HG03457 (cell line): ENCODE measurements at regions not wholly inside any gene's neighbourhood (a gene's known extent, or its start where the extent isn't known, plus 50 kb on each side); places are given as distances from the start of the nearest gene placed in this dataset.

Source experiments
- ATAC-seq: cut with Tn5 transposase; IDR thresholded peaks from one replicate; pipeline ENCODE4 v1.9.1; 2021; ENCODE audit warnings: moderate number of reproducible peaks; ENCODE audit not compliant: unreplicated experiment

DNA sequence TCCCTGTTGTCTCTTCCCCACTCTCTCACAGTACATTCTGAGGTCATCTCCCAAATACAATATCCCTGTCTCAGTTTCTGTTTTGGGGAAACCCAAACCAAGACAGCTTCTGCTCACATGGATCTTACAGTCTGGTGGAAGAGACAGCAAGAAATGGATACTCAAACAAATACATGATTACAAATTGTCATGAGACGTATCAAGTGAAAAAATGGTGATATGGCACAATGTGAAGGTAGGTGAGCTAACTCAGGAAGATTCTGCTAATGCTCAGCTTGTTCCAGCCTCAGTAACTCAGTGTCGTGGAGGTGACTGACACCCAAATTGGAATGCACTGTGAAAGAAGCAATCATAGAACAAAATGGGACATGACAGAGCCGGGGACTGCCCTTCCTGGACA lies 68.3 kb downstream of the CHST1 start:
- no peak for ATAC-seq

DNA sequence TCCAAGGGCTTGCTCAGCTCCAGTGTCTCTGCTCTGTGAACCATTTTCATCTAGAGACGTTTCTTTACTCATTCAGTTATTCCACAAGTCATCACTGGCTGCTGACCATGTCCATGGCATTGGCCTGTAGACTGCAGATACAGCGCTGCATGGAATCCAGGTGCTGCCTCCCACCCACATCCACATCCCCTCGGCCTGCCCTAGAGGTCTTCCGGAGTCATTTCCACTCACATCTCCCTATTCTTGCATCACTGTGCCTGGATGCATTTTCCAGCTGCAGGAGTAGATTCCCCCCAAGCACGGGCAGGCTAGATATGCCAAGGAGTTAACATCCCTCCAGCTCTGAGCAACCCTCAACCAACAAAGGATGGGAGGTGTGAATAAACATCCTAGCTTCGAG lies 68.9 kb downstream of the CHST1 start:
- no peak for ATAC-seq

DNA sequence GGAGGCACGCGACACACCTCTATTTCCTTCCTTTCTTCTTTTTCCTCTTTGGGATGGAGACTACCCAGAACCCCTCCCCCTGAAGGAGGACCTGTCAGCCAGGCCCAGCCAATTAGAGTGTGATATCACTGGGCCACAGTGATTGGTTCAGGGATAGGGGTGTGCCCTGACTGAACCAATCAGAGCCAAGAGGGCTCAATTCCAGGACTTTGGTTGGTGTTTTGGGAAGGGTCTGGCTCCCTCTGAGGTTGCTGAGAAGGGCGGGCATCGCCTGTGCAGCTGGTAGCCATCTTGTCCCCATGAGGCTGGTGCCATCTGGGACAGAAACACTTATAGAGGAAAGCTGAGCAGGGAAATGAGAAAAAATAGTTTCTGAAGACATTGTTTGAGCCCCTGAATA lies 71.4 kb downstream of the CHST1 start:
- ATAC-seq, result no peak

DNA sequence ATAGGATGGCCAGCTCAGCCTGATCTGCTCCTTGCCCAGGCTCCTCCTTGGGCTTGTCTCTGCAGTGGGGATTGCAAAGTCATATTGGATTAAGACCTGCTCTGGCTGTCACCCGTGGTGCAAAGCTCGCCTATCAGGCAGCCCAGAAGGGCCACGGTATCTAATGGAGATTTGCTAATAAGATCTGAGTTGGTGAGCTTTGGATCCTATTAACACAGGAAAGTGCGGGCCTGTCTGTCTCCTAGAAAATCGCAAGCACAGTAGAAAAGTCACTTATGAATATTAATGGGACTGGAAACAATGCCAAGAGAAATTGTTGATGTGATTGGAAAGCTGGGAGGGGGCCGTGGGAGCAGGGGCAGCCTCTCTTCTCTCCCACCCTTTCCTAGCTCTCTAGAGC lies 72.8 kb downstream of the CHST1 start:
- ATAC-seq, result no peak

DNA sequence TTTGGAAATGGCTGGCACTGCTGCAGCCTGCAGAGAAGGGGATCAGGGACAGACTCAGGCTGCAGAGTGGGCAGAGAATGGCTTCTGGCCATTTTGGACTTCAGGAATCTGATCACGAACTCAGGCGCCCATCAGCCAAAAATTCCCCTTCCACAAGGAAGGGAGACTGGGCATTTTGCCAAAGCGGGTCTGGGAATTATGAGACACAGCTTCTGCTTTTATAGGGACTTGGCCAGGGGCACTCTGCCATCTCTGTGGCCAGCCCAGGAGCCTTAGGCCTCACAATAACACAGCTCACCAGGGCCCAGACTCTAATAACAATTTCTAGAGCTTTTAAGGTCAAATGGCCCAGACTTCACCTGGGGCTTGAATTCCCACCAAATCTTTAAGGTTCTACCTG lies 74.7 kb downstream of the CHST1 start:
- ATAC-seq, result no peak

DNA sequence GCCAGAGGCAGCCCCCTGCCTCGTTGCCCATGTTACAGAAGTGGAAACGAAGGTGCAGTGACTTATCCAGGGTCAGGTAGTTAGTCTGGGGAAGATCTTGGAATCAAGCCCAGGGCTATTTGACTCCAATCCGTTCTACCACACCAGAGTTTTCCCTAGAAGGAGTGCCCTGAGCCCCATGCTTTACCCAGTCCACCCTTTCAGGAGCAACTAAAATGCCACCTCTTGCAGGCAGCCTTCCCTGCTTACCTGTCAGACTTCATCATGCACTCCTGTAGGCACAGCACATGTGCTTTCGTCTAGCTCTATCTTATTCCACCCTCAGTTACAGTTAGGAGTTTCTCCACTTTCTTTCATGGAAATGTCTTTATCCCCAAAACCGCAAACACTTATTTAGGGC lies 80.2 kb downstream of the CHST1 start:
- ATAC-seq, result no peak

DNA sequence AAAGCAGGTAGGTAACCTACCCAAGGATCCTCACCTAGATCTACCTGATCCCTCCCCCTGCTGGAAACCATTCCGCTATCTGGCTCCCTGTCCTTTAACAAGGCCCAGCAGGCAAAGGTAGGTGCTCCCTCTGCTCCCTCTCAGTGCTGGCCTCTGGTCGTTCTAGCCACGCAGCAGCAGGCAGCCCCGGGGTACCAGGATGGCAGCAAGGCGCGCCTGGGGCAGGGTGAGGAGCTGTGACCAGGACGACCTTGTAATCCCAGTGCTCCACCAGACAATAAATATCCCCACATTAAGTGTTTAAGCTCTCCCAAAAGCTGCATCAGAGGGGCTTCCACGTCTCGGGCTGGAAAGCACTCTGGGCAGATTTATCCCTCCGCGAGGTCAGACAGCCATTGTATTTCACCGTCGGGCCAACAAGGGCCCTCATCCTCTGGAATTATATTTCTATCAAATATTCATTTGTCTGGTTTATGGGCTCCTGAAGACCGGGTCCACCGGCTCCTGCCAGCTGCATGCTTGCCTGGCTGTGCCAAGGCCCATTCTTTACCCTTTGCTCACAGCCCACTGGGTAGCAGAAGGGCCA lies 81.3 kb downstream of the CHST1 start:
- ATAC-seq, result no peak

DNA sequence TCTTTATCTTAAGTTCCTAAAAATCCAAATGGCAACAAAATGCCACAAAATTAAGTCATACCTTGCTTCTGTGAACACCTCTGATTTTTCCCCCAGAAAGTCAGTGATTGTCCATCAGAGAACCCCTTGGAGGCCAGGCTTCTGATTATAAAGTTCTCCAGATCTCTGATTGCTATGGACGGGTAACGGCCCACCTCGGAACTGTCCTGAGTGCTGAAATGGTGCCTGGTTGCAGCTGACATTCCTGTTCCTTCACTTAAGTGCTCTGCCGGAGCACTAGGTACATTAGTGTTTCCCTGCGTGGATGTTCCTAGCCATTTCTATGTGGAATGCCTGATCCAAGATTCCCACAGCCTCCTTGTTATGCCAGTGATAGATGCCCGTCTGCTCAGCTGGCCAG lies 85.0 kb downstream of the CHST1 start:
- no peak for ATAC-seq

DNA sequence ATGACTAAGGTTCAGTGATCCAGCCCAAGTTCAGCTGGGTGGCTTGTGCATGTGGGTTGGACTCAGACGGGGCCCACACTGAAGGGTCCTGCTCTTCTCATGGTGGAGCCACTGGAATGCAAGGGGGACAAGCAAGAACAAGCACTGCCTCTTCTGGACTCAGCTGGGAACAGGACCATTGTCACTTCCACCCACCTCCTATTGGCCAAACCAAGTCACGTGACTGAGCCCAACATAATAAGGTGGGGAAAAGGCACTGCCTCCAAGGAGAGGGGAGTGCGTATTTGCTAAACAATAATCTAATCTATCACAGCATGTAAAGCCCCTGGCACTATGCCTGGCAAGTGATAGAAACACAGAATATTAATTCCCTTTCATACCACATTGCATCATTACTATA lies 87.1 kb downstream of the CHST1 start:
- ATAC-seq, result no peak

DNA sequence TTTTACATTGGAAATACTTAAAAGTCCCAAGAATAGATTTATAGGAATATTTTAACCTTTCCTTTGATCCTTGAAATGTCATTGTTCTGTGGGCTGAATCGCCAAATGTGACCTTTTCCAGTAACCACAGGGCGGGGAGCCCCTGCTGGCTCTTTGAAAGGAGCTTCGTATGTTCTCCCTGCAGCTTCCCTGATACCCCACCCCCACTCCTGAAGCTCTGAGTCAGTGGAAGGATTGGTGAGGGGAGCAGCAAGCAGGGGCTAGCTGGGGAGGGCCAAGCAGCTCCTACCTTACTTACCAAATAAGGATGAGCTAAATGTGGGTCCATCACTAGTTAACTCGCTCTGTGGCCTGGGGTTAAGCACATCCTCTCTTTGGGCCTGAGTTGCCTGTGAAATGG lies 87.7 kb downstream of the CHST1 start:
- ATAC-seq, result no peak

DNA sequence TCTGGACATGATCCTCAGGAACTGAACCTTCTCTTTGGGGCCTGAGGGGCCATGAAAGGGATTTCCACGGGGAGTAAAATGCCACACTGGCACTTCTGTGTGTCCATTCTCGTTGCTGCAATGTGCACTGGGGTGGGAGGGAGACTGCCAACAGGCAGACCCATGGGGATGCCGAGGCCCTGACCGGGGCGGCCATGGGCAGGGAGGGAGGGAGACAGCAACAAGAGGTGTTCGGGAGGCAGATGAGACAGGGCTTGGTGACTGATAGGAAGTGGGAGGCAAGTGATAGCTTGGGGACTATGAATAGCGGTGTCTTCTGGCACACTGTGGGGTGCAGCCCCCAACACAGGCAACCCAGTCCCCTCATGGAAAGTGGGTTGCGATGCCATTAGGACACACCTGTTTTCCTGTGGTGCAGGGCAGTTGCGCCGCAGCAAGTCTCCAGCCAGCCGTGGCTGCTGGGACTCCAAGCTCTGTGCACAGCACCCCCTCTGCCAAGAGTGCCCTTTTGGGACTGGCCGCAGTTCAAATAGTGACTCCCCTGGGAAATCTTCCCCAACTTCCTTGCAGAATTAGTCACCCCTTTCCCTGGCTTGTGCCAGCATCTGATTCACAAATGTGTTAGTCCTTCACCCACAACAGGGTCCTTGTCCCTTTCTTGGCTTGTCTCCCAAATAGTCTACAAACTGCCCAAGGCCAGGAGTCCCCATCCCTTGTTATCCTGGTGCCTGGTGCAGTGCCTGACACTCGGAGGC lies 88.8 kb downstream of the CHST1 start:
- no peak for ATAC-seq

DNA sequence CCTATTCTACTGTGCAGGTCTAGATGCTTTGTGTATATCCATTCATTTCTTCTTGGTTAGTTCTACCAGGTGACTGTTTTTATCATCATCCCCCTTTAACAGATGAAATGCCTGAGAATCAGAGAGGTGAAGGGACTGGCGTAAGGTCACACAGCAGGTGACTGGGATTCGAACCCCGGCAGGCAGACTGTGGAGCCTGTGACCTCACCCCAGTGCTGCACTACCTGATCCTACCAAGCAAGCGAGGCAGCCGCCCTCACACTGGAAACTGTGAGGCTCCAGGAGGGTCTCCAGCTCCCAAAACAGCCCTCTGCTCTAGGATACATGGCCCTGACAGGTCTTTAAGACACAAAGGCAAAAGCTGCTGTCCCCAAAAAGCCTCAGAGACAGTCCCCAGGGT lies 91.7 kb downstream of the CHST1 start:
- no peak for ATAC-seq

DNA sequence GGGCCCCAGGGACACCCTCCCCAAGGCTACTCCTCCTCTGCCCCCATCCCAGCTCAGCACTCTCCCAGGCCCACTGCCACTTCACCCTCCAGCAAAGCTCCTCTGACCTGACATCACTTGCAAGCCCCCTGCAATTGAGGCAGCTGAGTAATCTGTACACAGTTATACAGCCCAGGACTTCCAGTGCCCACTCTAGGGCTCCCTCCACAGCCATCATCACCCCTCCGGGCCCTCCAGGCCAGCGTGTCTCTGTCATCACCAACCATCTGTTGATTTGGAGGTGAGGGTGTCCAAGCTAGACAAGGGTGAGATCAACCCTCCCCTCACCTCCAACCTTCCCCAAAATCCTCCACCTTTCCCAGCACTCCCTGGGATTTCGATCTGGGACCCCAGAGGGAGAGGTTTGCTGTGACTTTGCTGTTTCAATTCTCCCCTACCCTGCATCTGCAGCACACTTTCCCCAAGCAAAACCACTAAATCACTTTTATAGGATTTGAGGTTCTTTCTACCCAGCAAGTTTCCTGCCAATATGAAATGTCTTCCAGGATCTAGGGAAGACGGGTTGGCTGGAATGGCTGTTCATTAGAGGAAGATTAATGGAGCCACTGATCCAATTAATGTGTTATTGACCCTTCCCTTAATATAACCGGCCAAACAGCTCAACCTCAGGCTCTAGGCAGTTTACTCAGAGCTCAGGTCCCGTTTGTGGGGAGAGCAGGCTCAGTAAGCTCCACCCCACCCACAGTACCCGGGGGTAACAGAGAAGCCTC lies 92.9 kb downstream of the CHST1 start:
- no peak for ATAC-seq

DNA sequence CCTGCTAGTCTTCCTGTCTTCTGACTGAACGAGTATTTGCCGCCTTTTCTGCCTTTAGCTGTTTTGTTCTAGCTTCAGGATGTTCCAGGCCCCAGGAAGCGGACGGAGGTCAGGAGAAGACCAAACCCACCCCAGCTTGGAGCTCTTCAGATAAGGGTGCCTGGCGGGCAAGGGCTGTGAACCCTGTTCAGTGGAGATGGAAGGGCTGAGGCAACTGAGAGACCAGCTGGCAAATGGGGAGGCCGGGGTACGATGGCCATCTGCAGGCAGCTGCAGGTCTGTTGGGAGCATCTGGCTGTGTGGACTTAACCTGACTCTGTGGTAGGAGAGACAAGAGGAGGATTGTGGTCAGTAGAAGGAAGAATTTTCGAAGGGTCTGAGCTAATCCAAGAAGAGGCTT lies 95.6 kb downstream of the CHST1 start:
- ATAC-seq, result no peak

DNA sequence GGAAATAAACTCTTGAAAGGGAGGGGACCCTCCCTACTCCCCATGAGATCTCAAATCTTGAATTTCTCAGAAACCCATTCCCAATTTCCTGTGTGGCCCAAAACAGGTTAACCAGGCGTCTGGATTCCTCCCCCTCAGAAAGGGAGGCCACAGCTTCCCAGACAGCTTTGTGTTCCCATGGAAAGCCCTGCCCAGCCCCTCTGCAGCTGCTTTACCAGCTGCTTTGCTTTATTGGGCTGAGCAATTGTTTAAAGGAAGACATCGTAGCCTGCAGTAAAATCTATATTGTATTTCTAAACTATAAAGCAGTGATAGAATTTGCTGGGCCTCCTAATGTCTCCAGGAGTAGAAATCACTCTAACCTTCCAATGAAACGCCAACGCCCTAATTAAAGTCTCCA lies 97.4 kb downstream of the CHST1 start:
- no peak for ATAC-seq

DNA sequence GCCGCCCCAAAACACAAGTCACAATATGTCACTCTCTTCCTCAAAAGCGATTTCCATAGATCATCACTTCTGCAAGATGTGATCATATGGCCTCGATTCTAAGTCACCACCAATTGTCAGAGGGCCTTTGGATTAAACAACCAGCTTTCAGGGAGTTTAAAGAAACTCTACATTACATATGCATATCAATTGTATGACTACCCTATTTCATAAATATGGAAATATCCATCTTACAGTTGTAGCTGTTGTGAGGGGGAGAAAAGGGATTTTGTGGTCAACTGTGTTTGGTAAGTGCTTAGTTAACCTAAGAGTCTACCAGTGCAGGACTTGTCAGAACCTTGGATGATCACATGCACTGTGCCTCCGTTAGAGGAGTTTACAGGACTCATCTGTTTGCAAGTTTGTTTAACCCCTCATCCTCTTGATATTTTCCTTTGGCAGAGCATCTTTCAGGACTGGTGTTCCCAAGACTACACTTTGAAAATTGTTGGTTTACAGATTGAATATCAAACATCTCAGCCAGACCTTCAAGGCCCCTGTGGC lies 99.9 kb downstream of the CHST1 start:
- no peak for ATAC-seq

DNA sequence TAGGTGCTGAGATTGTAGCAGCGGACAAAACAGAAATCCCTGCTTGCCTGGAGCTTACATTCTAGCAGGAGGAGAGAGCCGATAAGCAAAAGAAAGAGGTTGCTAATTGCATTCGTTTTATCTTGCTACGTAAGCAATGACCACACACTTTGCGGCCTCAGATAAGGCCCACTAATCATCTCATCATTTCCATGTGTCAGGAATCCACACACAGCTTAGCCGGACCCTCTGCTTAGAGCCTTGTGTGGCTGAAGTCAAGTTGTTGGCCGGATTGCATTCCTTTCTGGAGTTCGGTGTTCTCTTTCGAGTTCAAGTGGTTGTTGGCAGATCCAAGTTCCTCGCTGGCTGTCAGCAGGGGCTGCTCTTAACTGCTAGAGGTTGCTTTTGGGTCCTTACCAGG lies 101.6 kb downstream of the CHST1 start:
- no peak for ATAC-seq

DNA sequence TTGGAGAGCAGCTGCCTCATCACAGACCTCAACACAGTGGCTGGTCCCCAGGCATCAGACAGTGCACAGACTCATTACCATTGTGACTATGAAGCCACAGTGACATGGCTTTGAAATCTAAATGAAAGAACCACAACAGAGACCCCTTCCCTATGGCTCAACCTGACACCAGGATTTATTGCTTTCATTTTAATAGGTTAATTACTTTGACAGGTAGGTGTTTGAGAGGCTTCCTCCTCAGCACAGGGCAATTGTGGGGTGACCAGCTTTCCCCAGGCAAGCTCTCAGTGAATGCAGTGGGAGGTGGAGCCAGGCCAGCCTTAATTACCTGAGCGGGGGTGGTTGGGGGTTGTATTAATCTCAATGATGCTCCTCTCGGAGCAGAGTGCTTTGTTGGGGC lies 102.3 kb downstream of the CHST1 start:
- ATAC-seq, result no peak

DNA sequence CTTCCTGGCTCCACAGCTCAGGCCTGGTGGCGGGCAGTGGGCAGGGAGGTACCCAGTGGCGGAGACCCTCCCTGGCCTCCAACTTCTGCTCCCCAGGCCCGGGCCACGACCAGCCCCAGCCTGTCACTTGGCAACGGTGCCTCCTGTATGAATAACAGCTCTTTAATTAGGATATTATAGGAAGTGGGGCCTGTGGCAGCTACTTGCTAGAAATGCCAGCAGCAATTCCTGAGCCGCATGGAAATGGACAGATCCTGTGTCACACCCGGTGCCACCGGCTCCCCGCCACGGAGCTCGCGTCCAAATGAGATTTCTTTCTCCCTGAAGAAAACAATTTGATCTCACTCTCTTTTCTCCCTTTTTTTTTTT lies 104.5 kb downstream of the CHST1 start:
- ATAC-seq, result no peak

DNA sequence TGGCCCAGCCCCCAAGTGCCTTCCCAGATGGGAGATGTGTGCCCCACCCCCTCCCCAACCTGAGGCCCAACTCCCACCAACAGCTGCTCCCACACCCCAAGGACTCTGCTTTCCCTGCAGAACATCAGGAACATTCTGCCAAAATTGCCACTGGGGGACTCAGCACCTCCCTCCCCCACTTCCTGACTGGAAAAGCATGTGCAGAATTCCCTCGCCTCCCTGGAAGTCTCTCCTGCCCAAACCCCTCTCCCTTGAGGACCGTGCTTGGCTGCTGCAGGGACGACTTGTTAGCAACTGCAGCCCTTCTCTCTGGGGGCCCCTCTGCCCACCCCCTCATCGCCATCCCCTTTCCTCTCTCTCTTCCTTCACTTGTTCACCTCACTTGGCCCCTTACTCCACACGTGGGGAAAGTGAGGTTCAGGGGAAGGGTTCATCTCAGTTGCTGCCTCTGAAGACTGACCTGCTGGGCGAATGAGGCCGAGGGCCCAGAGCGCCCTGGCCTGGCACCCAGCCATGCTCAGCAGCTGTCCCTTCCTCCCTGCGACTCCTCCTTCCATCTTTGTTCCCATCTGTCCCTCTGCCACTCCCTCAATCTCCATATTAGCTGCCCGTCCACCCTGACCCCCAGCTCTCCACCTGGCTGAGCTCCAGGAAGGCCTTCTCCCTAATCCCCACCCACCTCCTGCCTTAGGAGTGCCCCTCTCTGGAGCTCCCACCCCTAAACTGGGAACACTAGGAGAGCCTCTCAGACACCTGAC lies 105.1 kb downstream of the CHST1 start:
- ATAC-seq, result no peak
